ENCODE measurements at regions not wholly inside any gene's neighbourhood (a gene's known extent, or its start where the extent isn't known, plus 50 kb on each side); places are given as distances from the start of the nearest gene placed in this dataset.

- H3K36me3 ChIP-seq = no peaks in the 10 kb centered on the region
- TF ChIP-seq, protein P1, sequence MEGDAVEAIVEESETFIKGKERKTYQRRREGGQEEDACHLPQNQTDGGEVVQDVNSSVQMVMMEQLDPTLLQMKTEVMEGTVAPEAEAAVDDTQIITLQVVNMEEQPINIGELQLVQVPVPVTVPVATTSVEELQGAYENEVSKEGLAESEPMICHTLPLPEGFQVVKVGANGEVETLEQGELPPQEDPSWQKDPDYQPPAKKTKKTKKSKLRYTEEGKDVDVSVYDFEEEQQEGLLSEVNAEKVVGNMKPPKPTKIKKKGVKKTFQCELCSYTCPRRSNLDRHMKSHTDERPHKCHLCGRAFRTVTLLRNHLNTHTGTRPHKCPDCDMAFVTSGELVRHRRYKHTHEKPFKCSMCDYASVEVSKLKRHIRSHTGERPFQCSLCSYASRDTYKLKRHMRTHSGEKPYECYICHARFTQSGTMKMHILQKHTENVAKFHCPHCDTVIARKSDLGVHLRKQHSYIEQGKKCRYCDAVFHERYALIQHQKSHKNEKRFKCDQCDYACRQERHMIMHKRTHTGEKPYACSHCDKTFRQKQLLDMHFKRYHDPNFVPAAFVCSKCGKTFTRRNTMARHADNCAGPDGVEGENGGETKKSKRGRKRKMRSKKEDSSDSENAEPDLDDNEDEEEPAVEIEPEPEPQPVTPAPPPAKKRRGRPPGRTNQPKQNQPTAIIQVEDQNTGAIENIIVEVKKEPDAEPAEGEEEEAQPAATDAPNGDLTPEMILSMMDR (IDR thresholded peaks at IDR 0.05) = no peak
- no peak for TF ChIP-seq POLR2A (IDR thresholded peaks at IDR 0.05)
- H3K4me1 ChIP-seq = peaks cover 0 to 11% (median 11%) of the 10 kb centered on the region in 3 donors
- no peak overlapping the region for H3K27ac ChIP-seq
- 100% methylated on average over 2 of the region's 2 CpGs; no CpG with 5 or more reads in 1 of the 2 donors for WGBS, 2 donors
- no peaks in the 10 kb centered on the region for H3K27me3 ChIP-seq
- no peak overlapping the region for H3K4me3 ChIP-seq
- no peaks in the 10 kb centered on the region for H3K9me3 ChIP-seq
- no peak for DNase-seq
- intact Hi-C loops (cut with DNase I) = no loop called here
Observed at GRCh38 chr2:19806591-19806990, 95.2 kb downstream of the TTC32 start.

- H3K4me1 ChIP-seq = peaks cover 0 to 16% (median 12%) of the 10 kb centered on the region in 3 donors
- no peaks in the 10 kb centered on the region for H3K9me3 ChIP-seq
- TF ChIP-seq POLR2A (IDR thresholded peaks at IDR 0.05) = no peak
- TF ChIP-seq, protein P1 (IDR thresholded peaks at IDR 0.05) = no peak
- no peak for DNase-seq
- no peaks in the 10 kb centered on the region for H3K27me3 ChIP-seq
- no peaks in the 10 kb centered on the region for H3K36me3 ChIP-seq
- H3K27ac ChIP-seq = no peak overlapping the region
- H3K4me3 ChIP-seq = no peak overlapping the region
- intact Hi-C loops (cut with DNase I) = no loop called here
- 80 to 95% methylated on average over 4 of the region's 4 CpGs for WGBS, 2 donors
Observed at GRCh38 chr2:19806131-19806530, 95.7 kb downstream of the TTC32 start.

DNA sequence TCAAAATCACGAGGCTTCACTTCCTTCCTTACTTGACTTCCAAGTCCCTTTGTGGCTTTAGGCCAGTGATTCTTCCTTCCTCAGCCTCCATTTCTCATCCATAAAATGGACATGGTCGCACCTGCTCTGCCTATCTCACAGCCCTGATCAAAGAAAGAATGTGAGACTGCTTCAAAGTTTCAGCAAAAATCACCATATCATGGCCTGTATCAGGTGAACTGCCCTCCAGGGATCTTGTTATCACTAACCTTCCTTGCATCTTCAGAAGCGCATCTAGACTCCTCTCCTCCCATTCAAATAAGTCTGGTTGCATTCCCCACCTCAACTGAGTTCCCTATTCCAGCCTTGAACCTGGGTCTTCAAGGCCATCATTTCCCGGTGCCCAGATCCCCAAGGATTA is 96.5 kb downstream of the TTC32 start:
- no peak overlapping the region for H3K4me3 ChIP-seq
- 84 to 85% methylated on average over 4 of the region's 4 CpGs for WGBS, 2 donors
- H3K27ac ChIP-seq = no peak overlapping the region
- DNase-seq = no peak
- TF ChIP-seq POLR2A (IDR thresholded peaks at IDR 0.05) = no peak
- TF ChIP-seq, protein P1 (IDR thresholded peaks at IDR 0.05) = no peak
- no peaks in the 10 kb centered on the region for H3K27me3 ChIP-seq
- intact Hi-C loops (cut with DNase I) = no loop called here
- H3K4me1 ChIP-seq = peaks cover 0 to 16% (median 12%) of the 10 kb centered on the region in 3 donors
- no peaks in the 10 kb centered on the region for H3K36me3 ChIP-seq
- no peaks in the 10 kb centered on the region for H3K9me3 ChIP-seq

DNA sequence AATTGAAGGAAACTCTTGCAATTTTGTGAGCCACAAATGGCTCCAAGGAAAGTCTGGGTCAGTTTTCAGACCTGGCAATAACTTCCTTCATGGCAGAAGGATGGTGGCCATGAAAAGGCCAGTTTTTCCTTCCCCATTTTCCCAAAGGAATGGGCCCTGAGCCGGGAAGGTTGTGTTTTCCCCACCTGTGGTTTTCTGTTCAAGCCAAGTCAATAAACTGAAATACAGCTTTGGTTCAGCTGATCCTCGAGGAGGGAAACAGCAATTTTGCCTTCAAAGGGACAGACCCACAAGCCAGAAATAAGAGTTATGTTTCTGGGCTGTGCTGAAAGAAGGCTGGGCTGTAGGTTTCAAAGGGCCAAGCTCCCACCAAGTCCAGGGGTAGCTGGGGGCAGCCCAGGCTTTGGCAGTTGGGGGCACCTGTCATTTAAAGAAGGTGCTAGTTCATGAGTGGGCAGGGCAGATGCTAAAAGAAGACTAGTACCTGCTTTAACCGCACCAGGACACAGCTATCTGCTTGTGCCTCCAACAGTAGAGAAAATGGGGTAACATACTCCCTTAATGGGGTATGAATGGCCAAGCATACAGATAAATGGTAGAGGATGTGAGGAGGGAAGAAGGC is 97.0 kb downstream of the TTC32 start:
- H3K9me3 ChIP-seq = no peaks in the 10 kb centered on the region
- DNase-seq = no peak
- H3K4me1 ChIP-seq = peaks cover 0 to 16% (median 12%) of the 10 kb centered on the region in 3 donors
- no peak overlapping the region for H3K27ac ChIP-seq
- WGBS, 2 donors = 80 to 89% methylated on average over 2 to 3 of the region's 3 CpGs
- H3K36me3 ChIP-seq = no peaks in the 10 kb centered on the region
- H3K27me3 ChIP-seq = no peaks in the 10 kb centered on the region
- no peak for TF ChIP-seq POLR2A (IDR thresholded peaks at IDR 0.05)
- TF ChIP-seq, protein P1 (IDR thresholded peaks at IDR 0.05) = no peak
- intact Hi-C loops (cut with DNase I) = no loop called here
- no peak overlapping the region for H3K4me3 ChIP-seq

DNA sequence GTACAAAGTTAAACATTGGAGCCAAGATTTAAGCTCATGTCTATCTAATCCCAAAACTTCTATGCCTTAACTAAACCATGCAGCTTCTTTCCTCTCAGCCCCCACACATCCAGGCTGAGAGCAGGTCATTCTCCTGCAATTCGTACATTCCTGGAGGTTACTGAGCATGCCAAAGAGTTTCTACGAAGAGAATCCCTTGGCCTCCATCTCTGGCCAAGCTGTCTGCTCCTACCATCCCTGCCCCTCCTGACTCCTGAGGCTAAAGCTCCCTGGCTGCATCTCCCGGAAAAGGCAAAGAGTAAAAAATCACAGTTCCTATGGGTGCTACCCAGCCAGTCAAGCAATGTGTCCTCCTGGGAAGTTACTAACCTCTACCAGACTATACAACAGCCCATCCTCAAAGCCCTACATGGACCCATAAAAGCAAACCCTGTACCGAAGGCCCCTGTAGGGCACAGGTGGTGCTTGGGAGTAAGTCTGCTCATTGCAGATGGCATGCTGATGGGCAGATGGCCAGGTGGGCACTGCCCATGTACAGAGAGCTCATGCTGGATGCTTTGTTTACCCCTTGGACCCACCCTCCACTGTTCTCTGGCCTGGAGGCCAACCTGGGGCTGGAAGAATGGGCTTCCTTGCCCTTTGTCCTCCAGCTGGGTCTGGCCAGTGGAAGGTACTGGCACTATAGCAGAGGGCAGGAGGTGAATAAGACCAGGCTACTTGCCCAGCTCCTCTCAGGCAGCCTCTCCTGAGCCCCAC is 99.5 kb downstream of the TTC32 start:
- intact Hi-C loops (cut with DNase I) = no loop called here
- WGBS, 2 donors = 64 to 77% methylated on average over 4 of the region's 4 CpGs
- H3K27ac ChIP-seq = peak overlapping the region in 1 of 4 donors; percentile 49
- H3K27me3 ChIP-seq = no peaks in the 10 kb centered on the region
- H3K4me1 ChIP-seq = peaks cover 0 to 16% (median 12%) of the 10 kb centered on the region in 3 donors
- no peak for DNase-seq
- no peaks in the 10 kb centered on the region for H3K36me3 ChIP-seq
- no peak for TF ChIP-seq POLR2A (IDR thresholded peaks at IDR 0.05)
- TF ChIP-seq, protein P1 (IDR thresholded peaks at IDR 0.05) = no peak
- H3K4me3 ChIP-seq = no peak overlapping the region
- H3K9me3 ChIP-seq = no peaks in the 10 kb centered on the region

All from esophagus squamous epithelium (tissue), 5 donors.